ENCODE measurements at regions not wholly inside any gene's neighbourhood (a gene's known extent, or its start where the extent isn't known, plus 50 kb on each side); places are given as distances from the start of the nearest gene placed in this dataset.
A peak's percentile ranks its signal among the peaks of the same experiment; 100 is the strongest.

- DNase-seq (ENCODE audit: low read depth, low spot score) = no peak
These were observed 62.9 kb downstream of the NHLRC3 start for GRCh38 chr13:39100996-39101738.

- no peak for DNase-seq (ENCODE audit: low read depth, low spot score)
These were observed 64.8 kb downstream of the NHLRC3 start for GRCh38 chr13:39102981-39103490.

GRCh38 chr13:39105110-39105509 is 66.9 kb downstream of the NHLRC3 start:
- DNase-seq (ENCODE audit: low read depth, low spot score) = no peak

- no peak for DNase-seq (ENCODE audit: low read depth, low spot score)
These were observed 68.2 kb downstream of the NHLRC3 start for GRCh38 chr13:39106216-39107005.

GRCh38 chr13:39107561-39107960 is 69.3 kb downstream of the NHLRC3 start:
- no peak for DNase-seq (ENCODE audit: low read depth, low spot score)

- DNase-seq (ENCODE audit: low read depth, low spot score) = no peak
These were observed 70.5 kb downstream of the NHLRC3 start for GRCh38 chr13:39108783-39109182.

DNA sequence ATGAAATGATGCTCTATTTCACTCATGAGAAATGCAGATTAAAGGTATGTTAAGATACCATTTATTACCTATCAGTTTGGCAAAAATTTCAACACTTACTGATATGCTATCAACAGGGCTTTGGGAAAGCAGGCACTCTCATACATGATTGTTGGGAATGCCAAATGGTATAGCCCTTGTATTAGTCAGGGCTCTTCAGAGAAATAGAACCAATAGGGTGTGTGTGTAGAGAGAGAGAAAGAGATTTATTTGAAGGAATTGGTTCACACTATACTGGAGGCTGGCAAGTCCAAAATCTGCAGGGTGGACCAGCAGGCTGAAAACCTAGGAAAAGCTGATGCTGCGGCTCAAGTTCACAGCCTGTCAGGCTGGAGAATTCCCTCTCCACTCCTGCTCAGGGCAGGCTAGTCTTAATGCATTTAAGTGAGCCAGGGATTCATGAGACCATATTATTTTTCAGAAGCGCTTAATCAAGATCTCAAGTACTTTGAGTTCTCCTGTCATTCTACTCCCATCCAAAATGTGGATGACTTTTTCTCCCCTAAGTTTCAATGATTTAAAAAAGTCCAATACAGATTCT is 72.4 kb downstream of the NHLRC3 start:
- DNase-seq (ENCODE audit: low read depth, low spot score) = no peak

DNA sequence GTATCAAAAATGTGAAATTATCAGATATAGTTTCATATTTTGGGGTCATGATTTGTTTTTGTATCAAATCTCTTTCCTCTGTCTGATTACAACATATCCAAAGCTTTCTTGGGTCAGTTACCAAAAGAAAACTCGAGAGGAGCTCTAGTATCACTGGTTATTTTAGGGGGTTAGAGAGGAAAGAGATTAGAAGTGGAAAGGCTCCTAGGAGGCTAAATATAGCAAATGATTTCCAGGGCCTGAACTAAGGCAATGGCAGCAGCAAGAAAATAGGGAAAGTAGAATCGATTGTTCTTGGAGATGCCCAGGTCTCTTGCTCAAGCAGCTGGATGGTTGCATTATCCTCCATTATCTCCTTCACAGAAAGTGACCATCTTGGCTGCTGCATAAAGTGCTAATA is 72.9 kb downstream of the NHLRC3 start:
- no peak for DNase-seq (ENCODE audit: low read depth, low spot score)

DNA sequence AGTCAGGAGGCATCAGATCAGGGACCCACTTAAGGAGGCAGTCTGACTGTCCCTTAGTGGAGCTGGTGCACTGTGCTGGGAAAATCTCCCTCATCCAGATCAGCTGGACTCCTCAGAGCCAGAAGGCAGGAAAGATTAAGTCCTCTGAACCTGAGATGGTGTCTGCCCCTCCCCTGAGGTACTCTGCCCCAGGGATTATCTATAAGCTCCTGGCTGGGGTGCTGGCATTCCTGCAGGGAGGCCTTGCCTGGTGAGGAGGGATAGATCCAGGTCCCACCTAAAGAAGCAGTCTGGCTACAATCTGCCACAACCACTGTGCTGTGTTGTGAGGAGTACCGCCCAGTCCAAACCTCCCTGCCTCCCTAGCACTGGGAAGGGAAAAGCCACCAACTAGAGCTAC is 81.2 kb downstream of the NHLRC3 start:
- no peak for DNase-seq (ENCODE audit: low read depth, low spot score)

DNA sequence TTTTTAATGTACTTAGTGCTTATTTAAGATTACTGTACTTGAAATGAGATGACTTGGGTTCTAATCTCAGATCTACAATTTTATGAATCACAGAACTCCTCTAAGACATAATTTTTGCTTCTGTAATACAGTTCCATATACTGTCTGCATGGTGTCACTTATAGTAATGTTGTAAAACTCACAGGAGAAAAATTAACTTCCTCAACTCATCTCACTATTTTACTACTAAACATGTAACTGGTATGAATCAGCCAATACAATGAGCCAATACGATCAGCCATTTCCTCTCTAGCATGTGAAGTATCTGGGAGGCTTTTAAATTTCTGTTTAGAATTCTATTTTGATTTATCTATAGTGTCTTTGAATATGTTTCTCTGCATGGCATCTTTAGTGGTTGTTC is 85.3 kb downstream of the NHLRC3 start:
- DNase-seq (ENCODE audit: low read depth, low spot score) = no peak

GRCh38 chr13:39129213-39129612 is 91.0 kb downstream of the NHLRC3 start:
- DNase-seq (ENCODE audit: low read depth, low spot score) = no peak

GRCh38 chr13:39130301-39130700 is 92.0 kb downstream of the NHLRC3 start:
- no peak for DNase-seq (ENCODE audit: low read depth, low spot score)

GRCh38 chr13:39132286-39133230 is 94.3 kb downstream of the NHLRC3 start:
- DNase-seq (ENCODE audit: low read depth, low spot score) = no peak

DNA sequence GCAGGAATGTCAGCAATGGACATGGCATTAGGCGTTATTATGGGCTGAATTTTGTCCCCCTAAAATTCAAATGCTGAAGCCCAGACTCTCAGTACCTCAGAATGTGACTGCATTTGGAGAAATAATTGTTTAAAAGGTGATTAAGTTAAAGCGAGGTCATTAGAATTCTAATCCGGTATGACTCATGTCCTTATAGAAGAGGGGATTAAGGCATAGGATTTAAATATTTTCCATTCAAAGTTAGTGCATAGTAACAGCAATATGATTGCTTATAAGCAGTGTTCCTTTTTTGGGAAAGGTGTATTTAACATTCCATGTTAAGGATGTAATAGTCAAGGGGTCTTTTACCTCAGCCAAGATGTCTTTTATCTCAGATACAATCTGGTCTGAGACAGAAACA is 95.5 kb downstream of the NHLRC3 start:
- DNase-seq (ENCODE audit: low read depth, low spot score) = no peak

DNA sequence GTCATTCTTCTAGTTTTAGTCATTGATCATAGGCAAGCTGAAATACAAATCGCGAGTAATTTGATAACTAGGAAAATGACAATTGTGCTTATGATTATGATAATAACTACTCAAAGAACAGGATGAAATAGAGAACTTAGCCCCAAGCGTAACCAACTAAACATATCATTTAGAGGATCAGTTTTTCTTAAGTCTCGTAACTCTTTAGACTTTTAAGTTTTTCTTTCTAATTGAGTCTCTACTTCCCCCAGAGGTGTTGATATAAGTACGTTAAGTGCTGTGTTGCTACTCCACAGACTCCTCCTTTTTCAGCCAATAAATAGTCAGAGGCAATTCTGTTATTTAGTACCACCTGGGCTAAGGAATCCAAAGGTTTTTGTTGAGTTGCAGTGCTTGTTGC is 96.3 kb downstream of the NHLRC3 start:
- no peak for DNase-seq (ENCODE audit: low read depth, low spot score)

GRCh38 chr13:39144391-39144790 is 106.1 kb downstream of the NHLRC3 start:
- no peak for DNase-seq (ENCODE audit: low read depth, low spot score)

GRCh38 chr13:39144941-39145533 is 106.8 kb downstream of the NHLRC3 start:
- peak; percentile 44 for DNase-seq (ENCODE audit: low read depth, low spot score)

GRCh38 chr13:39148513-39148961 is 110.3 kb downstream of the NHLRC3 start:
- no peak for DNase-seq (ENCODE audit: low read depth, low spot score)

- no peak for DNase-seq (ENCODE audit: low read depth, low spot score)
These were observed 111.6 kb downstream of the NHLRC3 start for GRCh38 chr13:39149896-39150295.

DNA sequence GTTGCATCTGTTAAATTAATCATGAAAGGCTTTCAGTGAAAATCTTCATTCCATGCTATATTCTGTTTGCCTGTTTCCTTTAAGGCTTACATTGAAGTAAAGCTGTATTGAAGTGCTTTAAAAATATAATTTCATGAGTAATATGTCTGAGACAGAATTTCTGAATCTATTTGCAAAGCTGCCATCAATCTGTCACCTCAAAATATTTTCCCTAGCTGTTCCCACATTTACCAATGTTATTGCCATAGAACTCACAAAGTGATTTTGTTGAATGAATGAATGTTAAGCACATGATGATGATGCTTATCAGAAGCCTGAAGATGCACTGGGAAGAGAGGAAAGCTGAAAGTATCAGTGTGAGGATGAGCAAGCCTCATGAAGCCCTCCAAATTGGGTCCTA is 115.8 kb downstream of the NHLRC3 start:
- DNase-seq (ENCODE audit: low read depth, low spot score) = no peak

DNA sequence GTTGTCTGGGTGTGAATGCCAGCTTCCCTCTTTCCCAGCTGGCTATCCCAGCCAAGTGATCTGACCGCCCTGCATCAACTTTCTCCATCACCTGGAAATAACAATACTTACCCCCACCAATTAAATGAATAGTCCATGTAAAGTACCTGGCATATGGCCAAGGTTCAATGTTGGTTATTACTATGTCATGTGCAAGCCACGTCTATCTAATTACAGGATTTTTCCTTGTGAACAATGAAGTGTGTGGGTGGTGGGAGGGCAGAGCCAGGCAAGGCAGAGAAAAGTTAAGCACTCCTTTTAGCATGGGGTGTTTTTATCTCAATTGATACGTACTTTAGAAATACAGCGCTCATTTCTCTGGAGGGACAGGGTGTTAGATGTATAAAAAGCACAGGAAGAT is 121.1 kb downstream of the NHLRC3 start:
- no peak for DNase-seq (ENCODE audit: low read depth, low spot score)

All from smooth muscle cell of the brain vasculature (primary cell).